SJCRH30 (cell line): ENCODE measurements at regions not wholly inside any gene's neighbourhood (a gene's known extent, or its start where the extent isn't known, plus 50 kb on each side); places are given as distances from the start of the nearest gene placed in this dataset.

Experiments used
- DNase-seq, 2 experiments: peaks; one replicate each; pipeline ENCODE4 v3.0.0-alpha.2; 2015 to 2020
- H3K27ac ChIP-seq: fragments of 250-450 bp; sonication (Bioruptor Pico); 2 replicates; pipeline ENCODE4 v1.5.1; 2020; ENCODE audit warnings: mild to moderate bottlenecking, moderate library complexity
- H3K27me3 ChIP-seq: fragments of 250-450 bp; sonication (Bioruptor Pico); 2 replicates; pipeline ENCODE4 v1.5.1; 2020; ENCODE audit warnings: mild to moderate bottlenecking, moderate library complexity
- H3K36me3 ChIP-seq: fragments of 250-450 bp; sonication (Bioruptor Pico); 2 replicates; pipeline ENCODE4 v1.5.1; 2020; ENCODE audit warnings: mild to moderate bottlenecking, moderate library complexity
- H3K4me1 ChIP-seq: fragments of 250-450 bp; sonication (Bioruptor Pico); 2 replicates; pipeline ENCODE4 v1.5.1; 2020; ENCODE audit warnings: mild to moderate bottlenecking, moderate library complexity
- H3K4me3 ChIP-seq: fragments of 250-450 bp; sonication (Bioruptor Pico); 2 replicates; pipeline ENCODE4 v1.5.1; 2020; ENCODE audit warnings: mild to moderate bottlenecking, moderate library complexity
- H3K9me3 ChIP-seq: fragments of 250-450 bp; sonication (Bioruptor Pico); replicated peaks from 2 replicates; pipeline ENCODE4 v1.5.1; 2020; ENCODE audit warnings: mild to moderate bottlenecking, moderate library complexity

- H3K36me3 ChIP-seq: no peaks in the 10 kb centered on the region
- no peaks in the 10 kb centered on the region for H3K27me3 ChIP-seq
- no peaks in the 10 kb centered on the region for H3K4me1 ChIP-seq
- no peaks in the 10 kb centered on the region for H3K9me3 ChIP-seq
- DNase-seq: no peak
- no peak overlapping the region for H3K4me3 ChIP-seq
- no peak overlapping the region for H3K27ac ChIP-seq
Measured at GRCh38 chr2:128788636-128789220, 470.1 kb upstream of the HS6ST1 start.

- H3K36me3 ChIP-seq: no peaks in the 10 kb centered on the region
- no peak for DNase-seq
Measured at GRCh38 chr2:128789221-128789620, 470.6 kb upstream of the HS6ST1 start.

GRCh38 chr2:128789776-128790455 is 471.2 kb upstream of the HS6ST1 start:
- DNase-seq: no peak
- Histone ChIP-seq H3K4me3 (no peak overlapping the region), H3K27me3 (no peaks in the 10 kb centered on the region), H3K36me3 (no peaks in the 10 kb centered on the region), H3K9me3 (no peaks in the 10 kb centered on the region), H3K4me1 (no peaks in the 10 kb centered on the region), H3K27ac (no peak overlapping the region)

More at GRCh38 chr2:128789221-128789620, 470.6 kb upstream of the HS6ST1 start:
- Histone ChIP-seq H3K27ac (no peak overlapping the region), H3K9me3 (no peaks in the 10 kb centered on the region), H3K4me3 (no peak overlapping the region), H3K27me3 (no peaks in the 10 kb centered on the region), H3K4me1 (no peaks in the 10 kb centered on the region)

DNA sequence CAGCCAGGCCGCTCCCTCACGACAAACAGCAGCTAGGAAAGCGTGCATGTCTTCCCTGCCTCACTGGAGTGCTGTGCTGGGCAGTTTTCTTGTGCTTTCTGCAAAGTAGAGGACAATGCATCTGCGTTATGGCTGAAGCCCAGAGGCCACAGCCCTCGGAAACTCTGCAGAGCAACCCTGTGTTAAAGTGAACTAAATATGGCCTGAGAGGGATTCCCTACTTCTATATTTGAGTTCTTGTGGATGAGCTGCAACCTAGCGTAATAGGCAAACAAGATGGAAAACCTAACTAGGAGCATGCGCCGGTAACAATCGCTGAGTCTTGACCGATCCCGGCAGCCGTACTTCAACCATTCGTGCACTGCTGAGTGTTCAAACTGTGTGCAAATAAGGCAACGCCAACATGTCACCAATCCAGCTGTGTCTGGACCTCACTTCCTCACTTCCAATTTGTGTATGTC is 471.9 kb upstream of the HS6ST1 start:
- H3K9me3 ChIP-seq: no peaks in the 10 kb centered on the region
- no peak for DNase-seq
- no peaks in the 10 kb centered on the region for H3K36me3 ChIP-seq
- H3K4me3 ChIP-seq: no peak overlapping the region
- H3K27me3 ChIP-seq: no peaks in the 10 kb centered on the region
- no peak overlapping the region for H3K27ac ChIP-seq
- H3K4me1 ChIP-seq: no peaks in the 10 kb centered on the region

DNA sequence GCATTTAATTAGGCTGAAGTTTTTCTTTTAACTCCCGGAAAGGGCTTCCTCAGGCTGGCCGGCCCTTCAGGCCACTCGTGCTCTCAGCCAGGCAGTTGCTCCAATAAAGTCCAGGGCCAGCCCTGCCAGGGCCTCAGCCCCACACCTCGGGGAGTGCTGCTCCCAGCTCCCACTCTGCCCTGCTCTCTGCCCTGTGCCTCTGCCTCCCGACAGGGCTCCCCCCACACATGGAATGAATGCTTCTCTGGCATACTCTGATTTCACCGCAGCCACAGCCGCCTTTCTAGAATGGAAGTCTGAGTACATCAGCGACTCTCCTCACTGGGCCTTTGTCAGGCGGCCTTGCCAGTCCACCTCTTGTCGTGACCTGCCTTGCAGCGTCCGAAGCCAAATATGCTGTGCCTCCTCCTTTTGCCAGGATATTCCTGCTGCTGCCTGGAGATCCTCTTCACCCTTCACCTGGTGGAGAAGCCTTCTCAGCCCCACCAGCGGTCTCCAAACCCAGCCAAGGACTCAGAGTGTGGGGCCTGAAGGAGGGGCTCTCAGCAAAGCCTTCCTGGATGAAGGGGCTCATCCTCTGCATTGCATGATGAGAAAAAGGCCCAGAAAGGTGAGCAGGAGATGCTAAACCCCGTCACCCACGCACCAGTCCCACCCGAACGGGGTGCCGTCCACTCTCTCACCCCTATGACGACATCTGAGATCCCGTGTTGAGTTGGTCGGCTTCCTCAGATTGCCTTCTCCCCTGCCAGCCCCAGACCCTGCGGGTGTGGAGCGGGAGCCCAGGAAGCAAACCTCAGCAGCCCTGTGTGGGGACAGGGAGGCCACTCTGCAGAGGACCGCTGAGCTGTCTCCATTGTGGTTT is 472.7 kb upstream of the HS6ST1 start:
- no peaks in the 10 kb centered on the region for H3K9me3 ChIP-seq
- H3K4me3 ChIP-seq: no peak overlapping the region
- no peaks in the 10 kb centered on the region for H3K27me3 ChIP-seq
- no peak overlapping the region for H3K27ac ChIP-seq
- no peak for DNase-seq
- H3K36me3 ChIP-seq: no peaks in the 10 kb centered on the region
- H3K4me1 ChIP-seq: no peaks in the 10 kb centered on the region

GRCh38 chr2:128791985-128792320 is 473.3 kb upstream of the HS6ST1 start:
- Histone ChIP-seq H3K4me1 (no peaks in the 10 kb centered on the region), H3K36me3 (no peaks in the 10 kb centered on the region), H3K9me3 (no peaks in the 10 kb centered on the region), H3K27ac (no peak overlapping the region), H3K4me3 (no peak overlapping the region), H3K27me3 (no peaks in the 10 kb centered on the region)
- DNase-seq: no peak

GRCh38 chr2:128792476-128793054 is 473.9 kb upstream of the HS6ST1 start:
- Histone ChIP-seq H3K36me3 (no peaks in the 10 kb centered on the region), H3K4me1 (no peaks in the 10 kb centered on the region), H3K27ac (no peak overlapping the region), H3K9me3 (no peaks in the 10 kb centered on the region), H3K4me3 (no peak overlapping the region), H3K27me3 (no peaks in the 10 kb centered on the region)
- DNase-seq: no peak

- Histone ChIP-seq H3K36me3 (no peaks in the 10 kb centered on the region), H3K4me3 (no peak overlapping the region), H3K27me3 (no peaks in the 10 kb centered on the region), H3K4me1 (no peaks in the 10 kb centered on the region), H3K9me3 (no peaks in the 10 kb centered on the region), H3K27ac (no peak overlapping the region)
- no peak for DNase-seq
Measured at GRCh38 chr2:128793404-128793803, 474.7 kb upstream of the HS6ST1 start.

- DNase-seq: no peak
- H3K27ac ChIP-seq: no peak overlapping the region
- H3K4me3 ChIP-seq: no peak overlapping the region
- H3K36me3 ChIP-seq: no peaks in the 10 kb centered on the region
- no peaks in the 10 kb centered on the region for H3K4me1 ChIP-seq
- H3K27me3 ChIP-seq: no peaks in the 10 kb centered on the region
- H3K9me3 ChIP-seq: no peaks in the 10 kb centered on the region
Measured at GRCh38 chr2:128794285-128794684, 475.6 kb upstream of the HS6ST1 start.

GRCh38 chr2:128796321-128796720 is 477.7 kb upstream of the HS6ST1 start:
- H3K4me3 ChIP-seq: no peak overlapping the region
- H3K9me3 ChIP-seq: no peaks in the 10 kb centered on the region
- H3K27ac ChIP-seq: no peak overlapping the region
- no peaks in the 10 kb centered on the region for H3K27me3 ChIP-seq
- no peak for DNase-seq
- no peaks in the 10 kb centered on the region for H3K4me1 ChIP-seq
- no peaks in the 10 kb centered on the region for H3K36me3 ChIP-seq

DNA sequence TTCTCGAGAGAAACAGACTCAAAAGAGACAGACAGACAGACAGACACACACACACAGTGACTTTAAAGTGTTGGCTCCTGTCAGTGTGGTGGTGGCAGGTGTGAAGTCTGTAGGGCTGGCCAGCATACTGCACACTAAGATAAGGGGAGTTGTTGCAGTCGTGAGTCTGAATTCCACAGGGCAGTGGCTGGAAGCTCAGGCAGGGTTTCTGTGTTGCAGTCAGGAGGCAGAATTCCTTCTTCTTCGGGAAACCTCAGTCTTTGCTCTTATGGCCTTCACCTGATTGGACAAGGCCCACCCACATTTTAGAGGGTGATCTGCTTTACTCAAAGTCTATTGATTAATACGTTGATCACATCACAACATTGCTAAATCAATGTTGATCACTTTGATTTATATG is 478.4 kb upstream of the HS6ST1 start:
- Histone ChIP-seq H3K9me3 (no peaks in the 10 kb centered on the region), H3K27me3 (no peaks in the 10 kb centered on the region), H3K4me1 (peaks cover 4% of the 10 kb centered on the region), H3K36me3 (no peaks in the 10 kb centered on the region), H3K27ac (no peak overlapping the region), H3K4me3 (no peak overlapping the region)
- DNase-seq: no peak

GRCh38 chr2:128797533-128797932 is 478.9 kb upstream of the HS6ST1 start:
- H3K27ac ChIP-seq: no peak overlapping the region
- DNase-seq: no peak
- H3K9me3 ChIP-seq: no peaks in the 10 kb centered on the region
- H3K4me1 ChIP-seq: peaks cover 8% of the 10 kb centered on the region
- no peaks in the 10 kb centered on the region for H3K27me3 ChIP-seq
- no peak overlapping the region for H3K4me3 ChIP-seq
- no peaks in the 10 kb centered on the region for H3K36me3 ChIP-seq

DNA sequence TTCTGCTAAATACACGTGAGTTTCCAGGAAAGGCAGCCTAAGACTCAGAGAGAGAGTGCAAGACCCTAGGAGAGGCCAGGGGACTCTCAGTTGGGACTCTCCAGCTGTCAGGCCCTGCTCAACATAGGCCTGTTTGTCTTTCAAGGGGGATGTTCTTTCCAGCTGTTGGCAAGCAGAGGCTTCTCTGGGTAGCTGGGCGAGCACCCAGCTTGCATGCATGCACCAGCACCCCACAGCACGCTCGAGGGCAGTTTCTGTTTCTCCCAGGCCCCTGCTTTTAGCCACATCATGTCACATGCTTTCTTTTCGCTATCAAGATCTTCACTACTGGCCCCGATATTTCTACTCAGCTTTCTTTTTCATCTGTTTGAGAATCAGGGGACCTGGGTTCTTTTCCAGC is 479.3 kb upstream of the HS6ST1 start:
- no peak for DNase-seq
- Histone ChIP-seq H3K4me1 (peaks cover 8% of the 10 kb centered on the region), H3K27ac (no peak overlapping the region), H3K4me3 (no peak overlapping the region), H3K9me3 (no peaks in the 10 kb centered on the region), H3K36me3 (no peaks in the 10 kb centered on the region), H3K27me3 (no peaks in the 10 kb centered on the region)

DNA sequence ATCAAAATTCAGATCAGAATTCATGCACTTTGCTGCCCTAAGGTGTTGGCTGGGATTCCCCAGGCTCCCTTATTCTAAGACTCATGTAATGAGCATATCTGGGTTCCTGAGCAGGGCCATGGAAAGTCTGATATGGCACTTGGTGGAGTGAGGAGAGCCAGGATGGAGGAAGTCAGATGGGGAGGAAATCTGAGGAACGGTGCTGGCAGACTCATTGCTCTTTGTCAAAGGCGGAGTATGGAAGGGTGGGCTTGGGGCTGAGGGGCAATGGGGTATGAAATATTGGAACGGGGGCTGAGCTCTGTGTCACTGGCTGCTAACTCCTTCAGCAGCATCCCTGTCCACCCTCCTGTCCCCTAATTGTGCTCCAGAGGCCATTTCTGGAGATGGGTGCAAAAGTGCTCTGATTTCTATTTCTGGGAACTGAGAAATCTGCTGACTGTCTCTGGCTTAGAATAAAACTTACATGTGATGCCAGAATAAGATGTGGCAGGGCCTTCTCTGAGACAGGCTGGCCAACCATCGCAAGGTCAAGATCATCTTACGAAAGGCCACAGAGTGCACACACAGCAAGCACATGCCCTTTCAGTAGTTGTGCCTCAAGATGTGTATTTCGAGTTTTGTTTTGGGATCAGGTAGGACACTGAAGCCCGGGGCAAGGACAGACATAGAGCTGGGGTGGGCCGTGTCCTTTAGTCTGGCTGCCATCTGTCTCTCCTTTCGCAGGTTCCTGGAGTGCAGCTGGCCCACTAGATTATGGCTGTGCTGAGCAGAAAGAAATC is 480.0 kb upstream of the HS6ST1 start:
- Histone ChIP-seq H3K9me3 (no peaks in the 10 kb centered on the region), H3K36me3 (no peaks in the 10 kb centered on the region), H3K4me1 (peaks cover 8% of the 10 kb centered on the region), H3K4me3 (no peak overlapping the region), H3K27ac (no peak overlapping the region), H3K27me3 (no peaks in the 10 kb centered on the region)
- no peak for DNase-seq

- Histone ChIP-seq H3K27me3 (no peaks in the 10 kb centered on the region), H3K4me3 (no peak overlapping the region), H3K9me3 (no peaks in the 10 kb centered on the region), H3K27ac (no peak overlapping the region), H3K4me1 (peaks cover 8% of the 10 kb centered on the region), H3K36me3 (no peaks in the 10 kb centered on the region)
- no peak for DNase-seq
Measured at GRCh38 chr2:128799284-128799552, 480.6 kb upstream of the HS6ST1 start.
